AG04450 (cell line): ENCODE measurements at regions not wholly inside any gene's neighbourhood (a gene's known extent, or its start where the extent isn't known, plus 50 kb on each side); places are given as distances from the start of the nearest gene placed in this dataset.

ENCODE experiments used
- CTCF ChIA-PET: fragments of 300-600, 350-600 bp; formaldehyde crosslinking; extraction: SDS; loops from one replicate; lab custom pipeline; 2022; ENCODE audit warnings: antibody characterized with exemption, inconsistent platforms; lab: Charles Lee
- POLR2A ChIA-PET: fragments of 350-600 bp; formaldehyde crosslinking; extraction: SDS; loops from one replicate; lab custom pipeline; 2021; ENCODE audit warnings: antibody characterized with exemption, inconsistent platforms; lab: Yijun Ruan, JAX
- DNase-seq: peaks from one replicate; pipeline ENCODE4 v3.0.0-alpha.2; 2011; ENCODE audit warnings: low read depth, low spot score
- H3K27ac ChIP-seq: one replicate; pipeline ENCODE4 v1.5.1; 2012; ENCODE audit warnings: low read depth, low read length, control low read depth
- H3K27me3 ChIP-seq: one replicate; pipeline ENCODE4 v1.6.0; 2012; ENCODE audit warnings: low read length; ENCODE audit not compliant: control insufficient read depth, insufficient read depth
- H3K4me3 ChIP-seq: 2 replicates; pipeline ENCODE4 v1.5.1; 2011; ENCODE audit warnings: mild to moderate bottlenecking, low read depth, low read length, control low read depth
- H3K9me3 ChIP-seq: 2 replicates; pipeline ENCODE4 v1.5.1; 2012; ENCODE audit warnings: low read length; ENCODE audit not compliant: control insufficient read depth, insufficient read depth
- CTCF ChIP-seq: IDR thresholded peaks from 2 replicates; pipeline ENCODE4 v1.5.1; 2011; ENCODE audit warnings: low read depth, low read length, control low read depth, inconsistent platforms

GRCh38 chr4:157810137-157810774, 362.6 kb downstream of the GASK1B start:
- no peak overlapping the region for H3K27ac ChIP-seq
- no peak for DNase-seq
- ChIA-PET POLR2A (no interaction called here), CTCF (no interaction called here)
- H3K9me3 ChIP-seq = no peaks in the 10 kb centered on the region; the same call in 1 of the 2 replicates
- no peaks in the 10 kb centered on the region for H3K27me3 ChIP-seq
- no peak for TF ChIP-seq CTCF
- H3K4me3 ChIP-seq = no peak overlapping the region

GRCh38 chr4:157808796-157809383, 363.9 kb downstream of the GASK1B start:
- TF ChIP-seq CTCF = no peak
- no peak overlapping the region for H3K27ac ChIP-seq
- ChIA-PET CTCF (no interaction called here), POLR2A (no interaction called here)
- no peaks in the 10 kb centered on the region; the same call in 1 of the 2 replicates for H3K9me3 ChIP-seq
- DNase-seq = no peak
- no peaks in the 10 kb centered on the region for H3K27me3 ChIP-seq
- H3K4me3 ChIP-seq = no peak overlapping the region

GRCh38 chr4:157806184-157806583, 366.6 kb downstream of the GASK1B start:
- ChIA-PET CTCF (no interaction called here), POLR2A (no interaction called here)
- H3K4me3 ChIP-seq = no peak overlapping the region
- no peak for DNase-seq
- H3K27me3 ChIP-seq = no peaks in the 10 kb centered on the region
- TF ChIP-seq CTCF = no peak
- H3K9me3 ChIP-seq = no peaks in the 10 kb centered on the region
- H3K27ac ChIP-seq = no peak overlapping the region

GRCh38 chr4:157804986-157805385, 367.8 kb downstream of the GASK1B start:
- no peaks in the 10 kb centered on the region for H3K27me3 ChIP-seq
- no peak overlapping the region for H3K4me3 ChIP-seq
- ChIA-PET CTCF (no interaction called here), POLR2A (no interaction called here)
- 0 out of 2 replicates have a peak, but pooled peaks have one; percentile 16 for TF ChIP-seq CTCF
- DNase-seq = no peak
- H3K9me3 ChIP-seq = no peaks in the 10 kb centered on the region
- no peak overlapping the region for H3K27ac ChIP-seq

GRCh38 chr4:157803845-157804521, 368.8 kb downstream of the GASK1B start:
- ChIA-PET CTCF (interaction anchor here (0.6 kb wide), 1 partner anchor 60 kb away, joined by 3 read pairs; no protein-coding TSS in a partner anchor), POLR2A (no interaction called here)
- no peak for TF ChIP-seq CTCF
- no peaks in the 10 kb centered on the region for H3K9me3 ChIP-seq
- no peaks in the 10 kb centered on the region for H3K27me3 ChIP-seq
- DNase-seq = no peak
- no peak overlapping the region for H3K27ac ChIP-seq
- no peak overlapping the region for H3K4me3 ChIP-seq
